ENCODE measurements at regions not wholly inside any gene's neighbourhood (a gene's known extent, or its start where the extent isn't known, plus 50 kb on each side); places are given as distances from the start of the nearest gene placed in this dataset.
A peak's percentile ranks its signal among the peaks of the same experiment; 100 is the strongest.

- no peak for TF ChIP-seq CTCF (IDR thresholded peaks at IDR 0.05; ENCODE audit: low read depth, low read length)
- in situ Hi-C loops (cut with HindIII; ENCODE audit: low sequenced_read_pairs), result no loop called here
- DNase-seq (ENCODE audit: low read depth, low spot score), result no peak
- H3K4me3 ChIP-seq (ENCODE audit: low read depth, low read length), result peak overlapping the region; percentile 6
Observed at GRCh38 chr17:14015271-14015670, 54.0 kb upstream of the COX10 start.

- in situ Hi-C loops (cut with HindIII; ENCODE audit: low sequenced_read_pairs), result no loop called here
- no peak for DNase-seq (ENCODE audit: low read depth, low spot score)
- H3K4me3 ChIP-seq (ENCODE audit: low read depth, low read length), result no peak overlapping the region
- TF ChIP-seq CTCF (IDR thresholded peaks at IDR 0.05; ENCODE audit: low read depth, low read length), result no peak
Observed at GRCh38 chr17:14016858-14017257, 52.4 kb upstream of the COX10 start.

DNA sequence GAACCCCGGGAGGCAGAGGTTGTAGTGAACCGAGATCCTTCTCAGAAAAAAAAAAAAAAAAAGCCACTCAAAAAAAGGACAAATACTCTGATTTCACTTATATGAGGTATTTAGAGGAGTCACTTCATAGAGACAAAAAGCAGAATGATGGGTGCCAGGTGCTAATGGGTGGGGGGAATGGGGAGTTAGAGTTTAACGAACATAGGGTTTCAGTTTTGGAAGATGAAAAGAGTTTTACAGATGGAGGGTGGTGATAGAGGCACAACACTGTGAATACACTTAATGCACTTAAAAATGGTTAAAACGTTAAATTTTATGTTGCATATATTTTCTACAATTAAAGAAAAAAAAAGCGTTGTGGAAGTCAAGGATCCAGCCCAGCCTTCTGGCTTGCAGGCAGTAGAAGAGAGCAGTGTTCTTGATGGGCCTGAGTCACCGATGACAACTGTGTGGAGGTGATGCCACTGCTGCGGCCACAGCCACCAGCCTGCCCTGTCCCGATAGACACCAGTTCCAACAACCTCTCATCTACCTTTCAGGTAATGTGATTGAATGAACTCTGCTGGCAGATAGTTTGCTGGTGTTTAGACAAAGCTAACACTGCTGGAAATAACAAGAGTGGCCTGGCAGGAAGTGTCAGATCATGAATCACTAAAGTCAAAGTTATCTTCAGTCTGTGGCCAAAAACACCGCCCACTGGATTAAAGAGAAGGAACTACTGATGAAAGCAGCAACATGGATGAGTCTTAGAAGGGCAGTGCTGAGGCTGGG lies 49.9 kb upstream of the COX10 start:
- no peak for TF ChIP-seq CTCF (IDR thresholded peaks at IDR 0.05; ENCODE audit: low read depth, low read length)
- no peak for DNase-seq (ENCODE audit: low read depth, low spot score)
- in situ Hi-C loops (cut with HindIII; ENCODE audit: low sequenced_read_pairs), result no loop called here
- H3K4me3 ChIP-seq (ENCODE audit: low read depth, low read length), result no peak overlapping the region
